ENCODE measurements at regions not wholly inside any gene's neighbourhood (a gene's known extent, or its start where the extent isn't known, plus 50 kb on each side); places are given as distances from the start of the nearest gene placed in this dataset.

DNA sequence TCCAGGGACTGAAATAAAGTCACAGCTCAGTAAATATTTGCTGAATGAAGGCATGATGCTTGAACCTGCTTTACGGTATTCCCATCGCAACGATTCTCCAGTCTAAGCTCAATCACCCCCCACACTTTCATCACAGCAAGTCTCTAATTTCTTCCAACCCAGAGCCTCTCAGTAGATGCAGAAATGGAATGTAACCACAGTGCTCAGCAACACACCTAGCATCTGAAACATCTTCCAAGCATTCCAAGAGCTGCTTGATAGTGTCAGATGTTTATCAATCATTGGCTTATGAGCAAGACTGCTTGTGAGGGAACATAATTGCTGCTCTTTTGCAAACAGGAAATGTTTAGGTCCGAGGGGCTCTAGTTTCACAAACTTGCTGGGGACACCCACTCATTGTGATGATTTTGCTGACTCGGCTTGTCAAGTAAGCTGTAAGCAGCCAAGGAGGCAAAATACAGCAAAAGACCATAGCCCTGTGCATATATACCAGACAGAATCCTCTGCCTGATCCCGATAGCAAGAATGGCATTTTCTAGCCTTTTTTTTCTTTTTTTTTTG, 751.2 kb downstream of the NR2F2 start:
- H3K27ac ChIP-seq = no peak overlapping the region
- TF ChIP-seq, protein P1, sequence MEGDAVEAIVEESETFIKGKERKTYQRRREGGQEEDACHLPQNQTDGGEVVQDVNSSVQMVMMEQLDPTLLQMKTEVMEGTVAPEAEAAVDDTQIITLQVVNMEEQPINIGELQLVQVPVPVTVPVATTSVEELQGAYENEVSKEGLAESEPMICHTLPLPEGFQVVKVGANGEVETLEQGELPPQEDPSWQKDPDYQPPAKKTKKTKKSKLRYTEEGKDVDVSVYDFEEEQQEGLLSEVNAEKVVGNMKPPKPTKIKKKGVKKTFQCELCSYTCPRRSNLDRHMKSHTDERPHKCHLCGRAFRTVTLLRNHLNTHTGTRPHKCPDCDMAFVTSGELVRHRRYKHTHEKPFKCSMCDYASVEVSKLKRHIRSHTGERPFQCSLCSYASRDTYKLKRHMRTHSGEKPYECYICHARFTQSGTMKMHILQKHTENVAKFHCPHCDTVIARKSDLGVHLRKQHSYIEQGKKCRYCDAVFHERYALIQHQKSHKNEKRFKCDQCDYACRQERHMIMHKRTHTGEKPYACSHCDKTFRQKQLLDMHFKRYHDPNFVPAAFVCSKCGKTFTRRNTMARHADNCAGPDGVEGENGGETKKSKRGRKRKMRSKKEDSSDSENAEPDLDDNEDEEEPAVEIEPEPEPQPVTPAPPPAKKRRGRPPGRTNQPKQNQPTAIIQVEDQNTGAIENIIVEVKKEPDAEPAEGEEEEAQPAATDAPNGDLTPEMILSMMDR (conservative IDR thresholded peaks at IDR 0.05) = no peak

DNA sequence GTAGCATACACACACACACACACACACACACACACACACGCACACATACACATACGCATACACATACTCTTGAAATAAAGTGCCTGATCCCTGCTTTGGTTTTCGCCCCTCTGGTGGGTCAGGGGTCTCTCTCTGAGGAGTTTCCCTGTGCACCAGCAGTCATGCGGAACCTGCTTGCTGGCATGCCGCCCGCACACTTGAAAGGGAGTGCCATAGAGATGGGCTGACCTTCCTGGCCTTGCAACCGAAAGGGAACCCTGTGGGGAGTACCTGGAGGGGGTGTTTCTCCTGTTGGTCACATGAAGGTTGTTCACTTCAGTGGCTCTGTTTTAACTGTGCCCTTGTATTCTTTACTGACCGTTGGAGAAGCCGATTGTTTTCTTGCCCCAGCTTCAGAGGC, 752.3 kb downstream of the NR2F2 start:
- H3K27ac ChIP-seq = no peak overlapping the region

DNA sequence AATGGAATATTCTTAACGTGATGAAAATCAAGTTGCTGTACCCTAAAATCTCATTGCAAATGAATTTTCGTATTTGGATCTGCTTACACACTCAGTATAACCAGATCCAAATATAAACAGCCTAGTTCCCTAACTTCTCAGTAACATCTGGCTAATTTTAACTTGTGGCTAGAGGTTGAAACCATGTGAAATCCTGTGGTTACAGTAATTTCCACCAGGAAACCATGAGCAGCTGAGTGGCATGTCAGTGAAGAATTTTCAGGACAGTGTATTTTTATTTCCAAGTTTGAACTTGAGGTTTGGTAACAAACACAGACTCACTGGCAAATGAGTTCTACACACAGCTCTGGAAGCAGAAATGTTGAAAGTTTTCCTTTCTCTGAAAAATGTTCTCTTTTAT, 754.1 kb downstream of the NR2F2 start:
- H3K27ac ChIP-seq = no peak overlapping the region
- TF ChIP-seq, protein P1 (conservative IDR thresholded peaks at IDR 0.05) = no peak

More for the DNA sequence above, 752.3 kb downstream of the NR2F2 start:
- TF ChIP-seq, protein P1 (conservative IDR thresholded peaks at IDR 0.05) = no peak

DNA sequence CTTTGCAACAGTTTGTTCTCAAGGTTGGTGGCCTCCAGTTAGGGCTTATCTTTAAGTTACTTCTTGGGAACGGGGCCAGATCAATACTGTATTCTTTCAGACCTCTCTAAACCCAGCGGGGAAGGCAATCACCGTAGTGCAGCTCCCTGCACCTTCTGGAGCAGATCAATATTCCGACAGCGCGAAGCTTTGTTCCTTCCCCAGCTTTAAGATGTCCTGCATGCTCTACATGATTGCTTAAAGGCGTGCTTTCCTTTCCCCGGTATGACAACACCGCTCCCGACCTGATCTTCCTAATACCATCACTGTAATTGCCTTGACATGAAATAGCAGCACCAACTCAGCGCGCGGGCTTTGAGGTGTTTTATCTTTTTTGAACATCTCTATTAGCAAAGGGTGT, 755.2 kb downstream of the NR2F2 start:
- TF ChIP-seq, protein P1 (conservative IDR thresholded peaks at IDR 0.05) = no peak
- no peak overlapping the region for H3K27ac ChIP-seq

DNA sequence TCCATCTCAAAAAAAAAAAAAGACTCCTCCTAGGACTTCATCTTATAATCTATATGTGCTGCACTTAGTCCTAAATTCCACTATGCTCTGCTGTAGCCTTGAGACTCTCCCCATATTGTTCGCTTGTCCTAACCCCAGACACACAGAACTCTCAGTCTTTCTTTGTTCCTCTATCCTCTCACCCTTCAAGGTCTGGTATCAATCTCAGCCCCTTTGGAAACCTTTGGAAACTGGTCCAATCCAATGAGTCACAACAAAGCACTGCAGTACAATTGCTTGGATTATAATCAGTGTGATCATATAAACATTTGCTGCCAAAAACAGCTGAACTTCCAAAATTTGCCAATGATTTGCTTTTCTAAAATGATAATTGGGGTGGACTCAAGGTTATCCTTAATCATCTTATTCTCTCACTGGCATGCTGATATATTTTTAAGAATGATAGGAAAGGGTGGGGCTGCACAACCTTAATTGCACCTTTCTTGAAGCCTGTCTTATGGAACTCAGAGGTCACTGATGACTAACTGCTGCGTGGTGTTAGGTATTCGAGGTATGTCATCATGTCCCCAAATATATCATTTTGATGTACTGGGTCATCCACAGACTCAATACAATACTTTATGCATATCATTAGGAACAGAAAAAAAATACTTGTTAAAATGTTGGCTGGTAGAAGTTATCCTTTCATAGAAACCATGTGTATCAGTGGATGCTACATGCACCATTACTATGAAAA, 756.7 kb downstream of the NR2F2 start:
- H3K27ac ChIP-seq = no peak overlapping the region
- TF ChIP-seq, protein P1 (conservative IDR thresholded peaks at IDR 0.05) = no peak

DNA sequence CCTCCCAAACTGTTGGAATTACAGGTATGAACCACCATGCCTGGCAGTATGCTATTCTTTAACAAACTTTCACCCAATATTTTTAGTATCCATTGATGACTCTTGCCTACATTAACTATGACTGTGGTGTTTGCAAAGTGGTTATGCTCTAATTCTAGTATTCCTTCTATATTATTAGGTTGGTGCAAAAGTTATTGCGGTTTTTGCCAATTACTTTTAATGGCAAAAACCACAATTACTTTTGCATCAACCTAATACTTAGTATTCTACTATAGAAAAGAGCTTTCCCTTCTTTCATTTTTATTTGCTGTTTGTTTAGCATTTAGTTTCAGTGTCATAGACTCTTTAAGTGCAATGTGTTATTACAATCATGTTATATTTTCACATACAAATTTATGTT, 760.6 kb downstream of the NR2F2 start:
- TF ChIP-seq, protein P1 (conservative IDR thresholded peaks at IDR 0.05) = no peak
- H3K27ac ChIP-seq = no peak overlapping the region

DNA sequence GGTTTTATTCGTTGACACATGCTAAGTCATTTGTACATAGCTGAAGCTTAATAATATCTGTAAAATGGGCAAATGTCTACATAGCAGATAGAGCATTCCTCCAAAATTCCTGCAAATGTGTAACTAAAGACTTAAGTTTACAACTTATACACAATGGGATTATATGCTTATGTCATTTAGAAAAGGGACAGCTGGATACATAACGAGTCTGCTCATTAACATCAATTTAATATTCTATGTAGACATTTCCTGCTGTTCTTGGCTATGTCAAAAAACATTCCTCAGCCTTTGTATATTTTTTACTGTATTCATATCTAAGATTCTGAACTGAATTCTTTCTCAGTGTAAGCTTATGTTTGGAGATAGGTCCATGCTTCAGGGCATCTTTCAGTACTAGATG, 762.2 kb downstream of the NR2F2 start:
- no peak overlapping the region for H3K27ac ChIP-seq
- TF ChIP-seq, protein P1 (conservative IDR thresholded peaks at IDR 0.05) = no peak
